GM18511 (cell line): ENCODE measurements at regions not wholly inside any gene's neighbourhood (a gene's known extent, or its start where the extent isn't known, plus 50 kb on each side); places are given as distances from the start of the nearest gene placed in this dataset.

ENCODE experiments used
- ATAC-seq: cut with Tn5 transposase; IDR thresholded peaks from one replicate; pipeline ENCODE4 v1.9.1; 2021; ENCODE audit warnings: mild to moderate bottlenecking, moderate library complexity; ENCODE audit not compliant: unreplicated experiment

DNA sequence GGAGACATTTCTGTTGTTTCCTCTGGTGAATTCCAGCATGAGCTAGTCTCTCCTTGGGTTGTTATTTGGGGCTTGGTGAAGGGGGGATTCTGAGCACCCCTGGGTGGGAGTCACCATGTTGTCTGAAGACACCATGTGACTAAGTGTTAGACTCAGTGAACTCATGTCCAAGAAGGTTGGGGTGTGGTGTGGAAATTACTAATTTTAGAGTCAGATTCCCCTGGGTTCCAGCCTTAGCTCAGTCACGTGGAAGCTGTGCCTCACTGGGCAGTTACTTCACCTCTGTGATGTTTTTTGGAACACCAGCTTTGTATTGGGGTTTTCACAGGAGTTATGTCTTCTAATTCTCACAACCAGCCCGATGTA is 171.5 kb downstream of the RPLP1 start:
- no peak for ATAC-seq

DNA sequence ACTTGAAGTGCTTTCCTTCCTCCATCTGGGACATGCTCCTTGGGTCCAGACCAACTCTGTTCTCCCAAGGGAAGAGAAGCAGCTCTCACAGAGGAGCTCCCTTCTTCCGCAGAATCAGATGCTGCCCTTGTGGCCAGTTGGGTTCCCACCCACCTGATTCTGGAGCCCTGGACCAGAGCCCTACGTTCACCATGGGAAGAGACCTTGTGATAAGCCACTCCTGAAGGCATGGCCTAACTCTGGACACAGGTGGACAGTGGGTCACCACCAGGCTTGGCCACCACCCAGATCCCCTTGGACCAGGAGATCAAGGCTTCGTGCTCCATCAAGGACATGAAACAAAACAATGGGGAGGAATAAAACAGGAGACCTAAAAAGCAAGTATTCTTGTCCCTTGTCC is 172.2 kb downstream of the RPLP1 start:
- ATAC-seq, result no peak

DNA sequence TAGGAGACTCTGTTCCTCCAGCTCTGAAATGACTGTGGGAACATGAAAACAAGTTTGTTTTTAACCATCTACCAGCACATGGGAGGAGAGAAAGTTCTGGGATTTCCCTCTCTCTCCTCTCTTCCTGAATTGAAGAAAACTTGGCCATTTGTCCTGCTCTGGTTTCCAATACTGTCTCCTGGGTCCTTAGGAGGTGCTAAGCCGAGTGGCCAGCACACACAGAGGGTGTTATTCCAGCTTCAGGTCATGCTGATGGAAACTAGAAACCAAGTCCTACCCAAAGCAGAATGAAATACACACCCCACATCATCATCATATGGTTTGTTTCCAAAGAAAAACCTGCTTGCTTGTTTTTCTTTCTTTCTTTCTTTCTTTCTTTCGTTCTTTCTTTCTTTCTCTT is 172.7 kb downstream of the RPLP1 start:
- ATAC-seq, result no peak

DNA sequence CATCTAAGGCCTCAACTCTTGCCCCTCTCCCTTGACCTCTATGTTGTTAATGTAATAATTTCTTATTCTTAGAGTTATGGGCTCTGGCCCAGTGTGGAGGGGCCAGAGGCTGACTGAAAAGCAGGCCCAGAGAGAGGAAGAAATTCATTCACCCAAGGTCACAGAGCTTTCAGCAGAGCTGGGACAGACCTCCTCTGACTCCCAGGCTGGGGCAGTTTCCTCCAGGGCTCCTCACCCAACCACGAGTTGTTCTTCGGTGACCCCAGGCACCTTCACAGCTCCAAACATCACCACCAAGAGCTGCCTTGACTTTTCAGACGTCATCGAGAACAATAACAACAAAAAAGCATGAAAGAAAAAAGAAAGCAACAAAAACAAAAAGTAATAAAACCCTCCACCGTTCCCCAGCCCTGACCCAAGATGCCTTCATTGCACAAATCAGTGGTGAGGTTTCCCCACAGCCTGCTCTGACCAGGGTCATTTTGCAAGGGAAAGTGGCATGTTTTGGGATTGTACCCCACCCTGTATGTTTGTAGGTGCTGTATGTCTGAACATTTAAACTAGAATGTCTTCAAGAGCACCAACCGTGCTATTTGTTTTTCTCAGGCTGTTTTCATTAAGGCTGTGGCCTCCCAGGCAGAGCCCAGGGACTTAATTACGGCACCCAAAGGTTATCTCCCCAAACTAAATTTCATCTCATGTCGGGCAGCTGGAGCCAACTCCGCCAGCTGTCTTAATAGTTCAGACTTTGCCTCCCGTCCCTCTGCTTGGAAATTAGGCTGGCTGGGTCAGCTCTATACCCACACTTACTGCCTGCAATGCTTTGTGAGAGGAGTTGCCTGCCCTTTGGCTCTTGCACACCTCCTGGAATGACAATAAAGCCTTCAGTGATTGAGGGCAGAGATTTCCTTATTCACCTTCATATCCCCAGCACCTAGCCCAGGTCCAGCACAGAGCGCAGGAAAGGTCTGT is 173.8 kb downstream of the RPLP1 start:
- no peak for ATAC-seq

DNA sequence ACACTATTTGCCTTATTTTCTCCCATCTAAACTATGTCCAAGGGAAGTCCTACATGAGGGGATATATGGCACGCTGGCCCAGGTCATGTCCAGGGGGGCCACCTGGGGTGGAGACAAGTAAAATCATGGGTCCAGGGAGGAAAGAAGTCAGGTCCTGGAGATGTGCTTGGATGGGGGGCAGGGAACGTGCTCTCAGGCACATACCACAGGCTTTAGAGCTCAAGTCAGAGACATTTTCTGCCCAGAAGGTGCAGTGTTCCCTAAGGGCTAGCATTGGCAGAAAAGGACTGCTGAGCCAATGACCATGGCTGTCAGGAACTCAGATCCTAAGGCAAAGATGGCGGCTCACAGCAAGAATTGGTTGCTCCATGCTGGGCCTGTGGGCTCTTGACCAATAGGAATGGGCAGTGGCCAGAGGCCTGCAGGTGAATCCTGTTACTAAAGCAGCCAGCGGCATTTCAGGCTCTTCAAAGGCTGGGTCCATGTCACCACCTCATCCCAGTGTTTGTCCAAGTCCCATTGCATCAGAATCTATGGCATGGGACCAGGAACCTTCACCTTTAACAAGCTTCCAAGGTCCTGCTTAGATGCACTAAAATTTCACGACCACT is 175.0 kb downstream of the RPLP1 start:
- ATAC-seq, result no peak

DNA sequence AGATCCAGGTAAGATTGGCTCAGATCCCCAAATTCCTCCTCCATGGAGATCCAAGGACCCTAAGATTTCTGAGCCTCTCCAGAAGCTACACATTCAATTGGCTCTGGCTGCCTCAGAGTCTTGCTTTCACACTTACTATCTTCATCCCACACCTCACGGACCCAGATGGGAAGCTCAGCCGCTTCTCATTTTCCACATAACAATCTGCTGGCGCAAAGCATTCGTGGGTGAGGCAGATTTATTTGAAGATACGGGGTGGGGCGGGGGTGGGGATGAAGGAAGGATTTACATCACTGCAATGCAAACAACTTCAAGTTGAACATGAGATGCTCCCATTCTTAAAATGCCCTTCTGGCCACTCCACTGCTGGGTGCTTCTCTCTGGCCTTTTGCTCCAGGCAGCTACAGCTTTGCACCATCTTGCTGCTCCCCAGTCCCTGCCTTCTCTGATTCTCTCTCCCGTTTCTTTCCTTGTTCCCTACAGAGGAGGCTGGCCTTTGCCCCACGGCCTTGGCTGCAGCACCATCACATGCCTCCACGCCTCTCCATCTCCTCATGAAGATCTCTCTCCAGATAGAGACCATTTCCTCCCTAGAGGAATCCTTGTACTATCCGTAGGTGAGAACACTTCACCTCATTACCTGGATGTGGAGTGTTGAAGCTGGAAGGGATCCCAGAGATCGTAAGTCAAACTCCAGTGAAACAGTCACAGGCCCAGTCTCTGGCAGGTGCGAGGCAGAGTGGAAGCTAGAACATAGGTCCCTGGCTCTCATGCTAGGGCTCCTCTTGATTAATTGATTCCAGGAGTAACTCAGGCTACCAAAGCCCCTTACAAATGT is 175.9 kb downstream of the RPLP1 start:
- ATAC-seq, result no peak

DNA sequence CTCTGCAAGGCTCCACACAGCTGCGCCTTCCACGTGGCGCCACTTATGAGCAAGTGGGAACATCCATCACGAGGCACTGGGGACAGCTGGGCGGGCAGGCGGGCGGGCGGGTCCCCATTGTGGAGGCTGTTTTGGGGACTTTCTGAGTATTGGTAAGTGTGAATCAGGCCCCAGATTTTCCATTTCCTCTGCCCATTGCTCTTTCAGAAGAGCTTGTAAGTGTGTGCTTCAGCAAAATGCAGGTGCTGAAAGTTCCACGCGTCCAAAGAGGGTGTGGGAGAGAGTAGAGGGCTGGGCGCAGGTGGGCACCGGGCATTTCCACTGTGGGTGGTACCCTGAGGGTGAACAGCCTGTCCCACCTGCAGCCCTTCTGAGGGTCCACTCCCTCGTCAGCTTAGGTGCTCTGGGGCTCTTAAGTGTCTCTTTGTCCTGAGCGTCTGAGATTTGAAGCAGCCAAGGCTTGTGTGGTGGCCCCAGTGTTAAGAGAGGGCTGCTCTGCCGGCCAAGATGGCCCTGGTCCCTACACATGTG is 177.1 kb downstream of the RPLP1 start:
- ATAC-seq, result no peak

DNA sequence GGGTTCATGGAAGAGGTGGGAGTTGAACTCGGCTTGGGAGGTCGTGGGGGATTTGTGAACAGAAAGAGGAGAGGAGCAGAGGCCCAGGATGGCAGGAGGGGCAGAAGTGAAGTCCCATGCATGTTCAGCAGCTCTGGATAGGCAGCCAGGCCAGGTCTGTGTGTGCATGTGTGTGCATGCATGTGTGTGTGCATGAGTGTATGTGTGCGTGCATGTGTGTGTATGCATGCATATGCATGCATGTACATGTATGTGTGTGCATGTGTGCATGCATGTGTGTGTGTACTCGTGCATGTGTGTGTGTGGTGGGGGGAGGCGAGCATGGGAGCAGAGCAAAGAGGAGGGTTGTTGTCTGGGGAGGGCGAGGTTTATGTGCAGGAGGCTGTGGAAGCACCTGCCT is 178.4 kb downstream of the RPLP1 start:
- ATAC-seq, result no peak

DNA sequence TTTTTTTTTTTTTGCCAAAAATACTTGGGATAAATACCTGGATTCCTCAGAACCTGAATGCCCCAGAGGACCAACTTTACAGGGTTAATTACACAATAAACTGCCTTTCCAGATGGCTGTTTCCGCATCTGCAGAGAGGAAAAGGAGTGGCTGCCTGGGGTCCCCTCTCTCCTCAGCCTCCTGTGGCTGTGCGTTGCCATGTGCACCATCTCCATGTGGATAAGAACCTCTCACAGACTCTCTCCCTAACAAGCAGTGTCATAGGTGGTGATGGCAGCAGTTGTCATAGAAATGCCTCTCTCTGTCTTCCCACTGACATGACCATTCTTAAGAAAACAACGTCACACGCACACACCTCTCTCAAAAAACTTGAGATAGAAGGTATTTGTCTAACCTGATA is 179.4 kb downstream of the RPLP1 start:
- no peak for ATAC-seq

DNA sequence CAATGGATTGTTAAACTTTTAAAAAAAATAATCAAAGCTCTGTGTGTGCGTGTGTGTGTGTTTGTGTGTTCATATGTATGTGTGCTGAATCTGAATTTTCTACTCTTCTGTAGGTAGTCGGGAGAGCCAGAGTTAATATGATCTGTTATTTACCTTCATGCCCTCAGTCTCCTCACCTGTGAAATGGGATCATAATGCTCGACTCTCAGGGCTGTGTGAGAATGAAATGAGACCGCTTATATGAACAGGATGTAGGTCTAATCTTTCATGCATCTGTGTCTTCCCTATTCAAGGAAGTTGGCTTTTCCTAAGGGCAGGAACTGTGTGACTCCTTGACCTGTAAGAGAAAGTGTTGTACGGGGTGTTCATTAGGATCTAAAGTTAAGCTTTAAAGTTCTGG is 182.2 kb downstream of the RPLP1 start:
- no peak for ATAC-seq

DNA sequence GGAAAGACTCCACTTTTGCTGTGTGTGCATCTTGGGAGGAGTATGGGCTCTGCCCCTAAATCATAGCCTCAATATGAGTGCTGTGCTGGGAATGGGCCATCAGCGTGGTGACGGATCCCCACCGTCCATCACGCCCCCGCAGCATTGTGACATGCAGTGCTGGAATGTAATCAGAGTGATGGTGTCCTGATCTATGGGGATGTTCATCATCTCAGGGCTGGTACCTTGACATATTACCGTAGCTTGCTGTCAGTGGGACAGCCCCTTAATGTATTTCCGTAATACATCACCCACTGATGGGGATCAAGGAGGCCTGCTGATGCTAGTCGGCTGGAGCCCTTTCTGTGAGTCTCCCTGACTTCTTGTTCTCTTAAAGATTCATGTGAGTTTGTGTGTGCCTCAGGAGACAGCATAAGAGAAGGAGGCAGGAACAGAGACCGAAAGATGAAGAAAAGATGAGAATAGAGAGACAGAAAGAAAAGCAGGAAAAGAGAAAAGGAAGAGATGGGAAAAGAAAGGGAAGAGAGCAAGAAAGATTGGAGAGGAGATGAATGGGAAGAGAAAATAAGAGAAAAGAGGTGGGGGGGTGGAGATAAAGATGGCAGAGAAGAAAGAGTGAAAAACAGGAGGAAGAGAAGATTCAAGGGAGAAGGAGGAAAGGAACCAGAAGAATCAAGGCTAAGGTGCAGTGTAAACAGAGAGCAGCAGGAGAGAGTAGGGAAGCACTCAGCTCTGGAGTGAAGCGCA is 183.7 kb downstream of the RPLP1 start:
- ATAC-seq, result no peak

DNA sequence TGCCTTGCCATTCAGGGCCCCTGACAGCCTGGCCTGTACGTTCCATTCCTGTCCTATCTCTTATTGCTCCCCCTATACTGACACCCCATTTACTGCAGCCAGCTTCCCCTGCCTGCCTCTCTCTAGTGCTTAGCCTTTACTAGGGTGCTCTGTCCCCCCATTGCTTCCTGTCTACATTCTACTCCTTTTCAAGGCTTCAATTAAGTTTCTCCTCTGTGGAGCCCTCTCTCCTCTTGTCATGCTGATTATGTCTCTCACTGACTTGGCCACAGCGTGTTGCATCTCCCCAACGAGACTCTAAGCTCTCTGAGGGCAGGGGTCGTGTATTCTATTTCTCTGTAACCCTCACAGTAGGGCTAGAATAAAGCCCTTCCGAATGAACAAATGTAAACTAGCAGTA is 185.2 kb downstream of the RPLP1 start:
- ATAC-seq, result no peak

DNA sequence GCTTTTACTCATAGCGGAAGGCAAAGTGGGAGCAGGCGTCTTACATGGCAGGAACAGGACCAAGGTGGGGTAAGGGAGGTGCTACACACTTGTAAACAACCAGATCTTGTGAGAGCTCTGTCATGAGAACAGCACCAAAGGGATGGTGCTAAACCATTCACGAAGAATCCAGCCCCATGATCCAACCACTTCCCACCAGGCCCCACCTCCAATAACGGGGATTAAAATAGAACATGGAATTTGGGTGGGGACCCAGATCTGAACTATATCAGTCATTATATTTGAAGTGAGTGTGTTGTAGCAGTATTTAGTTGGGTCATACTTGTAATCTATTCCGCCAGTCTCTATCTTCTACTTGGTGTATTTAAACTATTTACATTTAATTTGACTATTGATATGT is 190.9 kb downstream of the RPLP1 start:
- no peak for ATAC-seq

DNA sequence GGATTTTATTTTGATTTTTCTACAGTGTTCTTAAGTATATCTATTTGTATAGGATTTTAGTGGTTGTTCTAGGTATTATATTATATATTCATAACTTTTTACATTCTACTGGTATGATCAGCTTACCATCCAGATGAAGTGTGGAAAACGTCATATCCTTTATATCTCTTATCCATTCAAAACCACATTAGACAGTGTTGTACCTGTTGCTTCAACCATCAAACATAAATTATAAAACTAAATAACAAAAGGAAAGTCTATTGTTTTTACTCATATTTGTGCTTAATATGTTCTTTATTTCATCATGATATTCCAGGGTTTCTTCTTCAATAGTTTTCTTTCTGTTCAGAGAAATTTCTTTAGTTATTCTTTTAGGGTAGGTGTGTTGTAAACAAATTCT is 191.4 kb downstream of the RPLP1 start:
- no peak for ATAC-seq

DNA sequence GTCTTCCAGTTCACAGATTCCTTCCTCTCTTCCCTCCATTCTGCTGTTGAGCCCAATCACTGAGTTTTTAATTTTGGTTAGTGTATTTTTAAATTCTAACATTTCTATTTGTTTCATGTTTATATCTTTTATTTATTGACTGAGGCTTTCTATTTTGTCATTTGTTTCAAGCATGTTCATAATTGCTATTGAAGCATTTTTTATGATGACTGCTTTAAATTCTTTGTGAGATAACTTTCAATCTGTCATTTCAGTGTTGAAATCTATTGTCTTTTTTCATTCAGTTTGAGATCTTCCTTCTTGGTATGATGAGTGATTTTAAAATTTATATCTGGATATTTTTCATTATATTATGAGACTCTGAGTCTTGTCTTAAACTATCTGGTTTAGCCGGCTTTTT is 192.3 kb downstream of the RPLP1 start:
- no peak for ATAC-seq

DNA sequence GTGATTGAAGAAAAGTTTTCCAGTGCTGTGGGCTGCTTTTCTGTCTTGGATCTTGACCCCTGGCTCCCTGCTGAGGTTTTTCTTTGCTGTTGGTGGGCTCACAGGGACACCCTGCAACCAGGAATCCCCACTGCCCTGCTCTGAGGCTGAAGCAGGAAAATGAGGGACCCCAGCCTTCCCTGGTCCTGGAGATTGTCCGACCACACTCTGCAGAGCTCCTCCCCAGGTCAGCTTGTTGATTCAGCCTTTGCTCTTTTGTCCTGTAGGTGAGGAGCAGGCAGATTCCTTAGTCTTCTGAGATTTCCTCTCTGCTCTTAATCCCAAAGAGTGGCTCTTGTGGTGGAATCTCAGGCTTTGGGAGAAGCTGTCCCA is 194.5 kb downstream of the RPLP1 start:
- no peak for ATAC-seq

DNA sequence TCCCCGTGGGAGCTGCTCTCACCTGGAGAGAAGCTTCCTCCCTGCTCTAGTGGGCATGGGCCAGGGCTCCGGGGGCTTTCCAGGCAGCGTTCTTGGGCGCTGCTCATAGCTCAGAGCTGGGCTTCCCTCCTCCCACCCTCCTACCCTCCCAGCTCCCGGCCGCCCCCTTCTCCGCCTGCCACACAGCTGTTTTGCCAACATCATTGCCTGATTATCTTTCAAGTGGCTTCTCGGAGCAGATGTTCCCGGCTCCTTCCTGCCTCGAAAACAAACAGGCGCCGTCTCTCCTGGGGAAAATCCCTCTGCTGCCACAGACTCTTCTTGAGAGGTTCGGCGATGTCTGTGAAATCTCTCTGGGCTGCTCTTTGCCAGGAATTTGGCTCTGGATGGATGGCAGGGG is 195.6 kb downstream of the RPLP1 start:
- no peak for ATAC-seq

DNA sequence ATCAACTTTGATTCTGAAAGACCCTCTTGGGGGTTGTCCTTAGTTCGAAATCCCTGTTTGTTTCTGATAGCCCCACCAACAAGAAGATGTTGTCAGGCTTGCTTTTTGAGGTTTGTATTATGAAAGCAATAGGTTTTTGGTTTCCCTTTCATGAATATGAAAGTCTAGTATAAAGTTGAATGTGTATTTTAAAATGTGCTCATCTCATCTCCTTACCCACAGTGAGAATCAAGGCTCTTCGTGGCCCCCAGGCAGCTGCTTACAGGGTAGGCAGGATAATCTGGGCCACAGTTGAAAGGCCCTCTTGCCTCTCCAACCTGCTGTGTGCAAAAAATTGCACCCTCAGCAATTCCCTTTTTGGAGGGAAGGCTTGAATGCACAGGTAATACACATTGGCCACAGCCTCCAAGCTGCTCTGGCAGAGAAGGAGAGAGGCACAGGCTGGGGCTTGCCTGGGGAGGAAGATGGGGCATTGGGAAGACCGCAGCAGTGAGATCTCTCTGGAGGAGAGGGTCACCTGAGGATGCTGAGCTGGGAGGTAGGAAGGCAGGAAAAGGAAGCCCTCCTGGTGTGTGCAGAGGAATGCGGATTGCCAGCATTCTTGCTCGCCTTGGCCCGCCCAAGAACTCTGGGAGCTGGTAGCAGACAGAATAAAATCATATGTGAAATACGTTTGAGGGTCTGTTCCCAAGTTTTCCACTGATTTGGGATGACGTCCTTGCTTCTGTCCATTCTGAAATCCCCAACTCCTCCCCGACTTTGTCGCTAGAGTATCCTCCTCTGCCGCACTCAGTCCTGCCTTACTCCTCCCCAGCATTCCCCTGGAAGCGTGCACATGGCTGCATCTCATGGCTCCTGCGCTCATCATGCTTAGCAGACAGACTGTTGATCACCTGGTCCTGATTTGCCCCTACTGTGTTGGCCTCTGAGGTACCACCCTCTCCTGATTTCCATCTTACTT is 196.4 kb downstream of the RPLP1 start:
- ATAC-seq, result no peak

DNA sequence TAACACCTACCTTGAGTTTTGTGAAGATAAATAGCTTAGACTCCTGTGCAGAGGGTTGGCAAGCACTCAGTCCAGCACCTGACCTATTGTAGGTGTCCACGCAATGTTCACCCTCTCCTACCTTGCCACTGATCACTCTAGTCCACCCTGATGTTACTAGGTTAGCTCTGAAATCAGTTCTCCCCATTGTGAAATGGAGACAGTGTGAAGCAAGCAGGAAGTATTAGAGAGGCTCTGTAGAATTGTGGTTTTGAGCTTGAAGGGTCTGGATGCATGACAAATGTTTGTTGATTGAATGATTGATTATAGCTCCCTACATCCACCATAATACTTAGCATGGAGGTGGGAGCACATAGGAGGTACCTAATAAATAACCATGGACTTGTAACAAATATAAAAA is 199.7 kb downstream of the RPLP1 start:
- ATAC-seq, result no peak
